GM13976 (cell line): ENCODE measurements at regions not wholly inside any gene's neighbourhood (a gene's known extent, or its start where the extent isn't known, plus 50 kb on each side); places are given as distances from the start of the nearest gene placed in this dataset.

ENCODE experiments used
- DNase-seq: peaks from one replicate; pipeline ENCODE4 v3.0.0; 2012; ENCODE audit warnings: low spot score
- in situ Hi-C: fragments of 300-500 bp; cut with MboI; formaldehyde crosslinking; loops from one replicate; pipeline ENCODE4 v1.12.0; 2022; ENCODE audit warnings: low sequenced_read_pairs, mixed read lengths, inconsistent platforms; ENCODE audit not compliant: unreplicated experiment
- TF ChIP-seq, protein P1 (sequence below): IDR thresholded peaks from 2 replicates; pipeline ENCODE4 v1.5.1; 2012; ENCODE audit warnings: borderline replicate concordance, mild to moderate bottlenecking; ENCODE audit not compliant: insufficient read depth; ENCODE audit errors: extremely low read depth, missing control alignments, control extremely low read depth

DNA sequence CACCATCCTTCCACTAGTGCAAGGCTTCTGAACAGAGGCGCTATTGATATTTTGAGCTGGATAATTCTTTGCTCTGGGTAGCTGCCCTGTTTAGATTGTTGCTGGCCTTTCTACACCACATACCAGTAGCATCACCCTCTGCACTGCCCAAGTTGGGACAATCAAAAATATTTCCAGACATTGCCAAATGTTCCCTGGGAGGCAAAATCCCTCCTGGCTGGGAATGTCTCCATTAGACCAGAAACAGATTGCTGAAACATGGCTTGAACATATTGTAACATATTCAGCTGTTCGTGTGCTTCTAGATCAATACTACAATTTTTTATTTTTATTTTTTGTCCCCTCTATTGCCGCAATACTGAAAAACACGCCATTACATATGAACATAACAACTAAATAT, 174.6 kb downstream of the ABCA8 start:
- TF ChIP-seq, protein P1, sequence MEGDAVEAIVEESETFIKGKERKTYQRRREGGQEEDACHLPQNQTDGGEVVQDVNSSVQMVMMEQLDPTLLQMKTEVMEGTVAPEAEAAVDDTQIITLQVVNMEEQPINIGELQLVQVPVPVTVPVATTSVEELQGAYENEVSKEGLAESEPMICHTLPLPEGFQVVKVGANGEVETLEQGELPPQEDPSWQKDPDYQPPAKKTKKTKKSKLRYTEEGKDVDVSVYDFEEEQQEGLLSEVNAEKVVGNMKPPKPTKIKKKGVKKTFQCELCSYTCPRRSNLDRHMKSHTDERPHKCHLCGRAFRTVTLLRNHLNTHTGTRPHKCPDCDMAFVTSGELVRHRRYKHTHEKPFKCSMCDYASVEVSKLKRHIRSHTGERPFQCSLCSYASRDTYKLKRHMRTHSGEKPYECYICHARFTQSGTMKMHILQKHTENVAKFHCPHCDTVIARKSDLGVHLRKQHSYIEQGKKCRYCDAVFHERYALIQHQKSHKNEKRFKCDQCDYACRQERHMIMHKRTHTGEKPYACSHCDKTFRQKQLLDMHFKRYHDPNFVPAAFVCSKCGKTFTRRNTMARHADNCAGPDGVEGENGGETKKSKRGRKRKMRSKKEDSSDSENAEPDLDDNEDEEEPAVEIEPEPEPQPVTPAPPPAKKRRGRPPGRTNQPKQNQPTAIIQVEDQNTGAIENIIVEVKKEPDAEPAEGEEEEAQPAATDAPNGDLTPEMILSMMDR: no peak
- in situ Hi-C loops: loop anchor here (25.0 kb wide), 1 partner anchor 732 kb away; no protein-coding TSS in a partner anchor
- DNase-seq: no peak

DNA sequence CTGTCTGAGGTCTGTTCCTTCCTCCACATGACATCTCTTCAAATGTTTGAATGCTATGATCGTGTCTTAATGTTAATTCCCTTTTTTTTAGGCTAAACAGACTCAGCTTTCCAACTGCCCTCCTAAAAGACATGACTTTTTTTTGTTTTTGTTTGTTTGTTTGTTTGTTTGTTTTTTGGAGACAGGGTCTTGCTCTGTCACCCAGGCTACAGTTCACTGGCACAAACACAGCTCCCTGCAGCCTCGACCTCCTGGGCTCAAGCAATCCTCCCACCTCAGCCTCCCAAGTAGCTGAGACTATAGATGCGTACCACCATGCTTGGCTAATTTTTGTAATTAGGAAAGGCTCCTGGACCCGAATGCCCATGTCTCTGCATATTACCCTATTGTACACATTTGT, 176.5 kb downstream of the ABCA8 start:
- TF ChIP-seq, protein P1: no peak
- DNase-seq: no peak
- in situ Hi-C loops: loop anchor here (5.0 to 25.0 kb wide), 2 partner anchors 449 to 734 kb away; partner anchors contain the start of gene ABCA10

GRCh38 chr17:68777856-68778694, 176.9 kb upstream of the FAM20A start:
- no peak for DNase-seq
- in situ Hi-C loops: loop anchor here (5.0 to 25.0 kb wide), 2 partner anchors 449 to 734 kb away; partner anchors contain the start of gene ABCA10
- TF ChIP-seq, protein P1: no peak

GRCh38 chr17:68777243-68777855, 176.2 kb upstream of the FAM20A start:
- TF ChIP-seq, protein P1: peak; percentile 55
- in situ Hi-C loops: loop anchor here (5.0 to 25.0 kb wide), 2 partner anchors 450 to 735 kb away; partner anchors contain the start of gene ABCA10
- no peak for DNase-seq

DNA sequence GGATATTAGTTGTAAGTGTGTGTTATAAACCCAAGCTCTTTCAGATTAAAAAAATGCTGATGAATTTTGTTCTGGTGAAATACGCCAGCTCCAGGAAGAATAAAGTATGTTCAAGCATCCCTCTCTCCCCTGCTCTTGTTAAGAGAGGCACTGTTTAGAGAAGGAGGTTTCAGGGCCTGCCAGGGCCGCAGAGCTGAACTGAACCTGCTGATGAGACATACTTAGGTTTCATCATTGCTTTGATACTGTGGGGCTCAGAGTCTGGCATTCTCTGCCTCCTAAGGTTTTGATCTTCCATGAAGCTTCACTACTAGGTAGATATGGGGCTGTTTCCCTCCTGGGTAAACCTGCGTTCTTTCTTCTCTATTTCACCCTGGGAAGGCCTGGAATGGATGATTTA, 175.3 kb upstream of the FAM20A start:
- TF ChIP-seq, protein P1: no peak
- in situ Hi-C loops: loop anchor here (5.0 to 25.0 kb wide), 2 partner anchors 451 to 736 kb away; partner anchors contain the start of gene ABCA10
- no peak for DNase-seq

GRCh38 chr17:68775969-68776368, 174.8 kb upstream of the FAM20A start:
- no peak for DNase-seq
- TF ChIP-seq, protein P1: no peak
- in situ Hi-C loops: loop anchor here (5.0 to 25.0 kb wide), 2 partner anchors 451 to 736 kb away; partner anchors contain the start of gene ABCA10
